Endothelial cell of umbilical vein (primary cell): ENCODE measurements at regions not wholly inside any gene's neighbourhood (a gene's known extent, or its start where the extent isn't known, plus 50 kb on each side); places are given as distances from the start of the nearest gene placed in this dataset.

Experiments
- BruUV-seq: library from RNA; stranded (reverse); fragments of 400-500 nt; replicated peaks from 2 replicates; lab custom pipeline; 2021; lab: Mats Ljungman, UMichigan
- CTCF ChIA-PET: fragments of 300-600, 350-600 bp; sonication (Branson Sonifier 250); formaldehyde crosslinking; loops from one replicate; lab custom pipeline; 2021; ENCODE audit warnings: antibody characterized with exemption, inconsistent platforms; lab: Charles Lee
- POLR2A ChIA-PET: fragments of 300-600, 350-600 bp; sonication (Branson Sonifier 250); formaldehyde crosslinking; loops from one replicate; lab custom pipeline; 2021; ENCODE audit warnings: antibody characterized with exemption, inconsistent platforms; lab: Charles Lee
- DNase-seq: peaks from one replicate; pipeline ENCODE4 v3.0.0-alpha.2; 2011; ENCODE audit warnings: low read depth, low spot score
- FAIRE-seq: peaks from 2 replicates; lab custom pipeline; 2011; peaks lifted over from hg19 to GRCh38; lab: Jason Lieb, UNC
- H2AFZ ChIP-seq: 2 replicates; pipeline ENCODE4 v1.6.0; 2012; ENCODE audit warnings: low read depth, low read length, control low read depth, inconsistent platforms
- H3K27ac ChIP-seq: 2 replicates; pipeline ENCODE4 v1.5.1; 2011; ENCODE audit warnings: low read depth, mild to moderate bottlenecking, control low read depth, low read length, moderate library complexity; ENCODE audit not compliant: insufficient read depth
- H3K27me3 ChIP-seq, 2 experiments: 2 replicates each; pipeline versions ENCODE4 v1.6.0 to v1.6.1; 2011; ENCODE audit warnings: low read length in 2 of 2, mixed read lengths in 1 of 2; ENCODE audit not compliant: control insufficient read depth in 2 of 2, insufficient read depth in 2 of 2
- H3K36me3 ChIP-seq, 2 experiments: 2 replicates in 1 of 2; 3 replicates in 1 of 2; pipeline ENCODE4 v1.5.1; 2011; ENCODE audit warnings: low read length in 2 of 2, mild to moderate bottlenecking in 1 of 2, moderate library complexity in 1 of 2; ENCODE audit not compliant: control insufficient read depth in 2 of 2, insufficient read depth in 2 of 2; ENCODE audit errors: extremely low read depth in 1 of 2
- H3K4me1 ChIP-seq: 3 replicates; pipeline ENCODE4 v1.5.1; 2011; ENCODE audit warnings: mild to moderate bottlenecking, low read length; ENCODE audit not compliant: control insufficient read depth, insufficient read depth; ENCODE audit errors: extremely low read depth
- H3K4me2 ChIP-seq: 2 replicates; pipeline ENCODE4 v1.6.1; 2011; ENCODE audit warnings: low read length, control low read depth, mixed read lengths; ENCODE audit not compliant: insufficient read depth
- H3K4me3 ChIP-seq, 3 experiments: fragments of 200-600 bp in 1 of 3; sonication (generic), shearing (Covaris generic) in 1 of 3; replicated peaks in 1 of 3; 2 replicates each; pipeline ENCODE4 v1.5.1; 2011 to 2016; ENCODE audit warnings: control low read depth in 3 of 3, low read length in 3 of 3, mild to moderate bottlenecking in 2 of 3, inconsistent platforms in 1 of 3, low read depth in 1 of 3, moderate library complexity in 1 of 3; ENCODE audit not compliant: insufficient read depth in 1 of 3
- H3K79me2 ChIP-seq: 2 replicates; pipeline ENCODE4 v1.6.0; 2012; ENCODE audit warnings: low read length, inconsistent platforms; ENCODE audit not compliant: control insufficient read depth, insufficient read depth
- H3K9ac ChIP-seq: replicated peaks from 2 replicates; pipeline ENCODE3; 2011; ENCODE audit warnings: low read length, control low read depth; ENCODE audit not compliant: insufficient read depth; ENCODE audit errors: extremely low read depth
- H3K9me1 ChIP-seq: replicated peaks from 3 replicates; pipeline ENCODE4 v1.6.0; 2011; ENCODE audit warnings: mild to moderate bottlenecking, low read length; ENCODE audit not compliant: control insufficient read depth, insufficient read depth; ENCODE audit errors: extremely low read depth
- H3K9me3 ChIP-seq: replicated peaks from 2 replicates; pipeline ENCODE4 v1.5.1; 2012; ENCODE audit warnings: low read length, inconsistent platforms; ENCODE audit not compliant: control insufficient read depth, insufficient read depth
- H4K20me1 ChIP-seq: replicated peaks from 2 replicates; pipeline ENCODE3; 2011; ENCODE audit warnings: mild to moderate bottlenecking, low read length; ENCODE audit not compliant: control insufficient read depth, insufficient read depth; ENCODE audit errors: extremely low read depth
- EZH2 ChIP-seq: IDR thresholded peaks from 2 replicates; pipeline ENCODE4 v1.6.1; 2012; ENCODE audit warnings: borderline replicate concordance, low read depth, mild to moderate bottlenecking, moderate library complexity, low read length, inconsistent platforms; ENCODE audit not compliant: severe bottlenecking
- FOS ChIP-seq: IDR thresholded peaks from 2 replicates; pipeline ENCODE4 v1.6.1; 2011; ENCODE audit warnings: mild to moderate bottlenecking, low read length, moderate library complexity, borderline replicate concordance; ENCODE audit not compliant: insufficient read depth
- GATA2 ChIP-seq: IDR thresholded peaks from 2 replicates; pipeline ENCODE4 v1.7.0; 2011; ENCODE audit warnings: low read depth, mild to moderate bottlenecking, moderate library complexity, mixed read lengths, low read length; ENCODE audit not compliant: insufficient read length, insufficient read depth
- JUN ChIP-seq: IDR thresholded peaks from 2 replicates; pipeline ENCODE4 v1.6.1; 2011; ENCODE audit warnings: borderline replicate concordance, low read depth; ENCODE audit not compliant: insufficient read length, insufficient read depth
- MYC ChIP-seq: IDR thresholded peaks from one replicate; pipeline ENCODE4 v1.6.1; 2011; ENCODE audit warnings: mild to moderate bottlenecking, low read depth, low read length
- POLR2A ChIP-seq: IDR thresholded peaks from 2 replicates; pipeline ENCODE4 v1.6.1; 2012; ENCODE audit warnings: low read depth, mild to moderate bottlenecking, control low read depth, low read length
- POLR2AphosphoS5 ChIP-seq: IDR thresholded peaks from 2 replicates; pipeline ENCODE4 v1.6.1; 2012; ENCODE audit warnings: low read depth, mild to moderate bottlenecking, control low read depth, low read length, moderate library complexity; ENCODE audit not compliant: insufficient read depth
- dilution Hi-C: fragments of 300-500 bp; cut with MboI; formaldehyde crosslinking; loops from one replicate; pipeline ENCODE4 v1.15.0; 2019; ENCODE audit warnings: low sequenced_read_pairs; ENCODE audit not compliant: extremely low pct_ligation_motif_present
- intact Hi-C: fragments of 100-400 bp; cut with micrococcal nuclease; formaldehyde crosslinking; loops from one replicate; pipeline ENCODE4 v1.10.0; 2022
- TF ChIP-seq, protein P1 (sequence below): IDR thresholded peaks from 2 replicates; pipeline ENCODE4 v1.6.1; 2011; ENCODE audit not compliant: insufficient read depth, insufficient read length
- TF ChIP-seq, protein P2 (sequence below), 2 donors: IDR thresholded peaks; 1 replicate in 1 of 2; 2 replicates in 1 of 2; pipeline ENCODE4 v1.5.1; 2011; ENCODE audit warnings: low read length in 2 of 2, mild to moderate bottlenecking in 2 of 2, moderate library complexity in 2 of 2, control low read depth in 1 of 2, inconsistent platforms in 1 of 2, low read depth in 1 of 2; ENCODE audit not compliant: insufficient read depth in 1 of 2; ENCODE audit errors: extremely low read depth in 1 of 2

DNA sequence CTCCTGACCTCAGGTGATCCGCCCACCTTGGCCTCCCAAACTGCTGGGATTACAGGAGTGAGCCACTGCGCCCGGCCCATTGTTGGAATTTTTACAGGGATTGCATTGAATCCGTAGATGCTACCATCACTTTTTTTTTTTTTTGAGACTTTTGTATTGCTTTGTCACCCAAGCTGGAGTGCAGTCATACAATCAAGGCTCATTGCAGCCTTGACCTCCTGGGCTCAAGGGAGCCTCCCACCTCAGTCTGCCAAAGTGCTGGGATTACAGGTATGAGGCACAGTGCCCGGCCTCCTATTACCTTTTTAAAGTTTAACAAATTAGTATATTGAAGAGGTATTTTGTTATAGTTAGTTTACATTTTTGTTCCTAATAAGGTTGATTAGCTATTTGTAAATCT lies 62.2 kb upstream of the SLC45A1 start:
- no peak for FAIRE-seq
- POLR2A ChIA-PET, result no interaction called here
- Histone ChIP-seq H3K9me3 (no peaks in the 10 kb centered on the region), H4K20me1 (no peaks in the 10 kb centered on the region), H3K9me1 (no peaks in the 10 kb centered on the region), H3K79me2 (no peaks in the 10 kb centered on the region), H2AFZ (no peak overlapping the region), H3K4me3 (no peak overlapping the region), H3K36me3 (no peaks in the 10 kb centered on the region), H3K27me3 (no peaks in the 10 kb centered on the region), H3K4me2 (no peak overlapping the region), H3K4me1 (peaks cover 18% of the 10 kb centered on the region), H3K9ac (no peak overlapping the region), H3K27ac (no peak overlapping the region)
- TF ChIP-seq FOS (no peak), GATA2 (no peak), POLR2A (no peak), EZH2 (no peak)
- TF ChIP-seq, protein P1, sequence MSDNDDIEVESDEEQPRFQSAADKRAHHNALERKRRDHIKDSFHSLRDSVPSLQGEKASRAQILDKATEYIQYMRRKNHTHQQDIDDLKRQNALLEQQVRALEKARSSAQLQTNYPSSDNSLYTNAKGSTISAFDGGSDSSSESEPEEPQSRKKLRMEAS, result no peak
- BruUV-seq, result no TSS peak
- intact Hi-C loops, result no loop called here
- no peak for DNase-seq
- dilution Hi-C loops, result no loop called here
- CTCF ChIA-PET, result no interaction called here

DNA sequence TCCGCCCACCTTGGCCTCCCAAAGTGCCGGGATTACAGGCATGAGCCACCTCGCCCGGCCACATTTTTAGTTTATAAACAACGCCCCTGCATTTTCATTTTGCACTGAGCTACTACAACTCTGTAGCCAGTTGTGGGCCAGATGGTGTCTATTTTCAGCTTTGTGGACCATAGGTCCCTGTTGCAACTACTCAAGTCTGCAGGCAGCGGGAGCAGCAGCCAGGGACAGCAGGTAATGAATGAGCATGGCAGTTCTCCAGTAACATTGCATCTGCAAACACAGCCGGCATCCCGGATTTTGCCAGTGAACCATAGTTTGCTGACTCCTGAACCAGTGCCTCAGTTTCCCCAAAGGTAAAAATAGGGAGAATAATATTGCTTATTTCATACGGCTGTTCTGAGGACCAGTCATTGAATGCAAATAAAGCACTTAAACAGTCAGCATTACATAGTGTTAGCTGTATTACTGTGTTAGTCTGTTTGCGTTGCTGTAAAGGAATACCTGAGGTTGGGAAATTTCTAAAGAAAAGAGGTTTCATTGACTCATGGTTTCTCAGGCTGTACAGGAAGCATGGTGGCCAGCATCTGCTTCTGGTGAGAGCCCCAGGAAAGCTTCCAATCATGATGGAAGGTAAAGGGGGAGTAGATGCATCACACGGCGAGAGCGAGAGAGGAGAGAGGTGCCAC lies 65.5 kb upstream of the SLC45A1 start:
- TF ChIP-seq EZH2 (no peak), MYC (no peak), POLR2AphosphoS5 (no peak), GATA2 (no peak), FOS (no peak), JUN (no peak), POLR2A (no peak)
- TF ChIP-seq, protein P1, result no peak
- TF ChIP-seq, protein P2, sequence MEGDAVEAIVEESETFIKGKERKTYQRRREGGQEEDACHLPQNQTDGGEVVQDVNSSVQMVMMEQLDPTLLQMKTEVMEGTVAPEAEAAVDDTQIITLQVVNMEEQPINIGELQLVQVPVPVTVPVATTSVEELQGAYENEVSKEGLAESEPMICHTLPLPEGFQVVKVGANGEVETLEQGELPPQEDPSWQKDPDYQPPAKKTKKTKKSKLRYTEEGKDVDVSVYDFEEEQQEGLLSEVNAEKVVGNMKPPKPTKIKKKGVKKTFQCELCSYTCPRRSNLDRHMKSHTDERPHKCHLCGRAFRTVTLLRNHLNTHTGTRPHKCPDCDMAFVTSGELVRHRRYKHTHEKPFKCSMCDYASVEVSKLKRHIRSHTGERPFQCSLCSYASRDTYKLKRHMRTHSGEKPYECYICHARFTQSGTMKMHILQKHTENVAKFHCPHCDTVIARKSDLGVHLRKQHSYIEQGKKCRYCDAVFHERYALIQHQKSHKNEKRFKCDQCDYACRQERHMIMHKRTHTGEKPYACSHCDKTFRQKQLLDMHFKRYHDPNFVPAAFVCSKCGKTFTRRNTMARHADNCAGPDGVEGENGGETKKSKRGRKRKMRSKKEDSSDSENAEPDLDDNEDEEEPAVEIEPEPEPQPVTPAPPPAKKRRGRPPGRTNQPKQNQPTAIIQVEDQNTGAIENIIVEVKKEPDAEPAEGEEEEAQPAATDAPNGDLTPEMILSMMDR (IDR thresholded peaks at IDR 0.05; ENCODE audit: extremely low read depth in 1 of 2, insufficient read depth in 1 of 2, low read depth in 1 of 2, low read length in 2 of 2), result no peak

More for the DNA sequence above, 65.5 kb upstream of the SLC45A1 start:
- dilution Hi-C loops, result no loop called here
- BruUV-seq, result no TSS peak
- Histone ChIP-seq H3K36me3 (no peaks in the 10 kb centered on the region), H3K4me1 (no peaks in the 10 kb centered on the region), H3K4me2 (no peak overlapping the region), H3K4me3 (no peak overlapping the region), H3K9me3 (no peaks in the 10 kb centered on the region), H3K9ac (no peak overlapping the region), H3K9me1 (no peaks in the 10 kb centered on the region), H4K20me1 (no peaks in the 10 kb centered on the region), H2AFZ (no peak overlapping the region), H3K79me2 (no peaks in the 10 kb centered on the region), H3K27ac (no peak overlapping the region), H3K27me3 (no peaks in the 10 kb centered on the region)
- FAIRE-seq (no peak), DNase-seq (no peak)
- ChIA-PET POLR2A (no interaction called here), CTCF (interaction anchor here (1.2 to 1.7 kb wide), 2 partner anchors 14 to 54 kb away, joined by 3 to 9 read pairs; no protein-coding TSS in a partner anchor)
- intact Hi-C loops, result no loop called here
